Activated CD8-positive, alpha-beta memory T cell treated with anti-CD3 and anti-CD28 coated beads for 36 hours (primary cell): ENCODE measurements at regions not wholly inside any gene's neighbourhood (a gene's known extent, or its start where the extent isn't known, plus 50 kb on each side); places are given as distances from the start of the nearest gene placed in this dataset.
"Not testable (repeated sequence)": the region's sequence is repeated elsewhere in the genome, so short reads cannot be mapped to it uniquely, and the experiment has no call there.

Experiments
- CTCF ChIA-PET: fragments of 350-600 bp; sonication (Branson Sonifier 250); formaldehyde crosslinking; loops from one replicate; lab custom pipeline; 2021; ENCODE audit warnings: antibody characterized with exemption; lab: Charles Lee
- POLR2A ChIA-PET: fragments of 350-600 bp; sonication (Branson Sonifier 250); formaldehyde crosslinking; loops from one replicate; lab custom pipeline; 2021; ENCODE audit warnings: antibody characterized with exemption; lab: Charles Lee

DNA sequence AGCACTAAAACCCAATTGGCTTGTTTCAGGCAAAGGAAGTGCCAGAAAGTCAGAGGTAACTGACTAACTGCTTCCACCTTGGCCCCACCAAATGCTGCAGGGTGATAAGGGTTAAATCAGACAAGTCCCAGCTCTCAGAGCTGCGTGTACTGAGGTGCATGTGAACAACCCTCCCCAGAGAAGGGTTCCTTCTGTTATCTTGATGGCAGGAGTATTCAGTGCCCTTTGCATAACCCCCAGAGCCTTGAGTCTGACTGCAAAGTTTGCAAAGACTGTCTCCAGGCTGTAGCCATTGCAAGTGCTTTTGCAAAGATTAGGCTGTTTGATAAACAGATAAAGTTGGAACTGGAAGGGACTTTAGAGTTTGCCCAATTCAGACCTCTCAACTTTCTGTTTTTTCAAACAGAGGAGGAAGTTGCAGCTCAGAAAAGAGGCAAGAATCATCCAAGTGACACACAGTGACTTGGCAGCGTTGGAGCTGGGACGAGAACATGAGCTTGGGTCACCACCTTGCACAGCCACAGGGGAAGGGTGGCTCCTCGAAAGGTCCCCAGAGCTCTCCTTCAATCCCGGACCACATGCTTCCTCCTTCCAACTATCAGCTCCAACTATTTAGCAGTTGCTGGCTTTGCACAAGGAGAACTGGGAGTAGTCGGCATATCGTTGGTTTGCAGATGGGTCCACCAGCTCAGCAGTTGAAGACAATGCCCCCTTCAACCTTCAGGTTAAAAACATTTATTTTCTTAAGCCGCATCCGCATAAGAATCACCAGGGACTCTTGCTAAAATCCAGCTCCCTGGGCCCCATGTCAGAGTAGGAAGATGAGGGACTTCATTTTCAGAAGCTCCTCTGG lies 224.8 kb upstream of the HES1 start:
- ChIA-PET CTCF (no interaction called here), POLR2A (no interaction called here)

DNA sequence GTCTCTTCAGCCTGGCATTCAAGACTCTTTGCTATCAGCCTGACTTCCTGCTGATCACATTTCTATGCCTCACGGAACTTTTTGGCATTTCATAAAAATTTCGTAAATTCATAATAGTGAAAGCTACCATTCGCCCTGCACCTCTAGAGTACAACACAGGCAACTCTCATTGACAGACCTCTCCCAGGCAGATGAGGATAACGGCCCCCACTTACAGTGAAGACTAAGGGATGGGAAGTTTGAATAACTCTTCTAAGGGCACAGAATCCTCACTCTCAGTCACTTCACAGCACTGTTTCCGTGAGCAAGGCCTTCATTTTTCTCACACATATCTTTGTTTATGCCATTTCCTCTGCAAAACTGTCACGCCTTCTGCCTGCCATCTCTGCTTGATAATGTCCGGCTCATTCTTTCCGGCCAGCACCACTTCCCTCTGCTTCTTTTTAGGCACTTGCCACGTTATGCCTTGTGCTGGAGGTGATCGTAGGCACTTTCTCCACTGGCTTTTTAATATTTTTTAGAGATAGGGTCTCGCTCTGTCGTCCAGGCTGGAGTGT lies 224.1 kb upstream of the HES1 start:
- ChIA-PET CTCF (no interaction called here), POLR2A (no interaction called here)

DNA sequence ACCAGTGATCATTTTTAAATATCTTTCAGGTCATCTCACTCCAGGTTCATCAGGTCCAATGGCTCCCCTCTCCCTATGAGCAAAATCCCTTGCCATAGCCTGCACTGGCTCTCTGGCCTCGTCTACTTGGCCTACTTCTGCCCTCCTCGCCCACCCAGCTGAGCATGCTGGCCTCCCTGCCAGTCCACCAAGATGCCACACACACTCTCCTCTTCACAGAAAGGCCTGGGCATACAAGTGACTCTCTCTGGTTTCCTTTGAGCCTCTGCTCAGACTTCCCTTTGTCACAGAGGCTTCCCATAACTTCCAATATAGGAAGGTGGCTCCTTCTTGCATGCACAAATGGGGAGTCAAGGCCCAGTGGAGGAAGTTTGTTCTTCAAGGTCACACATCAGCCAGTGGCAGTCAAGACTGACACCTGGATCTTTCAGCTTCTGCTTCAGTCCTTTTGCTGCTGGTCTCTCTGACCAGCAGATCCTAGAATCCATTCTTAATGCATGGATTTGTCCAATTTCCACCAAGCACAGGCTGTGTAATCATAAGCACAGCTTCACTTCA lies 223.2 kb upstream of the HES1 start:
- CTCF ChIA-PET = no interaction called here
- POLR2A ChIA-PET = no interaction called here

DNA sequence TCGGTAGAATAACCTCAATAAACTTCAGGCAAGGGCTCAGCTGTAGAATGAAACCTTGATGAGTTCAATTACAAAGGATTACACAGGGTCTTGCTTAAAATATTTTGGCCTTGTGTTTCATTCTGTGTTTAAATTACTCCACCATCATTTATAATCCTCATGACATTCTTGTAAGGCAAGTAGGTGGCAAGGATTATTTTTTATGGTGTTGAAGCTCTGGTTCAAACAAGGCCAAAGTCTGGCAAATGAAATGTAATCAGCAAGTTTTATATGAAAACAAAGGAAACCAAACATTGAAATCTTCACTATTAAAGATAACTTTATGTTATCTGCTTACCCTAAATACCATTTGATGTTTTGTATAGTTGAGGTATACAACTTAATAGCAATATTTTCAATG lies 221.3 kb upstream of the HES1 start:
- CTCF ChIA-PET = no interaction called here
- POLR2A ChIA-PET = no interaction called here

DNA sequence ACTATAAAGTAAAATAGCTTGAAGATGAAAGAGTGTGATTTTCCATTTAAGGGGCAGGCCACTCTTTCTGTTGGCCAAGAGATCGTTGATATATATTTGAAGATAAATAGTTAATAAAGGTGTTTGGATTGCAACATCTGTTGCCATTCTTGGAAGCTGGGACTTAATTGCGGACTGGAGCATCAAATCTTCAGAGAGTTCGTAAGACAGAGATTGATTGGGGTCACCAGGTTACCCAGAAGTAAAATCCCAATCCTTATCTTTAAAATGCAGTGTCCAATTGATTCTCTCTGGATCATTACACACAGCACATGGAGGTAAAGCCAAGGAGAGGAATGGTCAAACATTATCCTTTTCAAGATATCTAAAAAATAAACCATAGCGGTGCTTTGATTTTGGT lies 220.8 kb upstream of the HES1 start:
- POLR2A ChIA-PET = no interaction called here
- CTCF ChIA-PET = no interaction called here

DNA sequence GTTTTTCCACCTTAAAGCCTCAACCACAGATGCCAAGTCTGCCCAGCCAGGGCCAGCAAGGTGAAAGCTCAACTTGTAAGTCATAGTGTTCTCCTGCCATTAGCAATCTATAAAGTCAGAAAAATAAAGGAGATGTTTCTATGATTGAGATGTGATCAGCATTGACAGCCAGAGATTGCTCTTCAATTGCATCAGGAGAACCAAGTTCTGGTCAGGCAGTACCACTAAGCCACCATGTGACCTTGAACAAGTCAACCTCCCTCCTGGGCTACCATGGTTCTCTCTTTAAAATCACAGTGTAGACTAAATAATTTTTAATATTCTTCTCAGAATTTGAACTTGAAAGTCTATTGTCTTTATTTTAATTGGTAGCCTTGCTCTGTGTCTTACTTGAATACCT lies 220.3 kb upstream of the HES1 start:
- ChIA-PET CTCF (no interaction called here), POLR2A (no interaction called here)

DNA sequence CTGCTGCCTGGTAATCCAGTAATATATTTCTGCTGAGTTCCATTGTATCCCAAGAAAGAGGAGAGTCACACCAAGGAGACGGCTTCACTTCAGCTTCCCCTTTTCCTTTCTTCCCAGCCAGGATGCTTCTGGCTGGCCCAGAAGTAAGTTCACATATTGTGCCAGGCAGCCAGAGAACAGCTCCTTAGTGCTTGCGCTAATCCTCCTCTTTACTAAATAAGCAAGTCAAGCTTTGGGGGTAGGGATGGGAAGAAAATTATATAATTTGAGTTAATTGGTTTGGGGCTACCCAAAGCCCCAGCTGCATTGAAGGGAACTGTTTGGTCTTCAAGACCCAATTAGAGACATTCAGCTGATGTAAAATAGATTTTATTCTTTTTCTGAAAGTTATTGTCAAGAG lies 218.8 kb upstream of the HES1 start:
- ChIA-PET POLR2A (no interaction called here), CTCF (no interaction called here)

DNA sequence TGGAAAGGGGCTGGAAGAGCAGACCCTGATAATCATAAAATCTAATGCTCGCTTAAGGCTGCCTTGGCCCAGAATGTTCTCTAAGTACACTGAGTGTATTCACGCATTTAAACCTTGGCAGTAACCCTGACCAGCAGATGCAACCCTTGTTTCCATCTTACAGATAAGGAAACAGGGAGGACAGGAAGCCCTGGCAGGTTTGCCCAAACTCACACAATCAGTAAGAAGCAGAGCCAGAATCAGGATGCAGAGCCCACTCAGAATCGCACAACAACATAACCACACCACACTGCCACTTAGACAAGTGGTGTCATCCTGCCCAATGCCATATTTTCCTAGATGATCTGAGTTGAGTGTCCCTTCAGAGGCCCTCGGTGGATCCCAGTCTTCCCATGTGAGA lies 214.5 kb upstream of the HES1 start:
- ChIA-PET POLR2A (no interaction called here), CTCF (no interaction called here)

DNA sequence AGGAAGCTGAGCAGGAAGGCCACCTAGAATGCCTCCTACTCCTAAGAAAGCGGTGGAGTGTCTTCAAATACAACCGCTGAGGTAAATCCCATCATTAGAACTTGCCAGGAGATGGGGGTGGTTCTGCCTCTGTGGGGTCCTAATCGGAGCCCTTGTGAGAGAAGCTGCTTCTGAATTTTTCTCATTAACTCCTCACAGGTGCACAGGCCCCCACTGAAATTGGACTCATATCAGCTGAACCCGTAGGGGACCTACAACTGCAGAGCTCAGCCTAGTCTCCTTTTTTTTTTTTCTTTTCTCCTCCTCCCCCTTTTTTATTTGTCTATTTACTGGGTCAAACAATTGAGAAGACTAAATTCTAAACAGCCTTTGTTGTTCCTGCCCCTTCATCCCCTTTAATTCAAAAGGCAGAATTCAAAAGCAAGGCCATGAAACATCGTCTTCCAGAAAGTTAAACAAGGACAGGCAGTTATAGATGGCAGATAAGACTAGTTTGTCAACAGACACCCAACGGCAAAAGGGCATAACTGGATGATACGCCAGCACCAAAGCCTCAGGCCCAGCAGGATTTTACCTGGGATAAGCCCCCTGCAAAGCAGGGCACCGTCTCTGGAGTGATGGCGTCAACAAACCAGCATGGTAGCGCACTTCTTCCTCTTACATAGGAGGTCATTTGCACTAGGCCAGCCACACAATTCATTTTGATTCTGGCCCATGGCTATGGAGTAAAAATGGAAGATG lies 213.7 kb upstream of the HES1 start:
- ChIA-PET CTCF (no interaction called here), POLR2A (no interaction called here)

DNA sequence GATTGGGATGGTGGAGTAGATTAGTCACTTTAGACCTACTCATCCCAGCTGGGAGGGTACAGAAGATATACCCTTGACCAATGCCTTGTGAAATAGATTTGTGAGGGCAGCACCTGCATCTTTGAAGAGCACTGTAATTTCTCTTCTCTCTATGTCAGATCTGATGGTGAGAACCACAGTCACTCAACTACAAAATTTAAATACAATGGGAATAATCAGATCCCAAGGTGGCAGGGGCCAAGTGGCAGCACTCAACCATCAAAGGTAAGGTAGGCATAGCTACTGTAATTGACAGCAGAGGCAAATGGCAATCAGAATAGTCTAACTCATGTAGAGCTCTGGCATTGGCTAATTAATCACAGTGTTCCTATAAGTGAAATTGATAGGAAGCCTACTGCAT lies 212.0 kb upstream of the HES1 start:
- POLR2A ChIA-PET, CTCF ChIA-PET: not testable (repeated sequence)

DNA sequence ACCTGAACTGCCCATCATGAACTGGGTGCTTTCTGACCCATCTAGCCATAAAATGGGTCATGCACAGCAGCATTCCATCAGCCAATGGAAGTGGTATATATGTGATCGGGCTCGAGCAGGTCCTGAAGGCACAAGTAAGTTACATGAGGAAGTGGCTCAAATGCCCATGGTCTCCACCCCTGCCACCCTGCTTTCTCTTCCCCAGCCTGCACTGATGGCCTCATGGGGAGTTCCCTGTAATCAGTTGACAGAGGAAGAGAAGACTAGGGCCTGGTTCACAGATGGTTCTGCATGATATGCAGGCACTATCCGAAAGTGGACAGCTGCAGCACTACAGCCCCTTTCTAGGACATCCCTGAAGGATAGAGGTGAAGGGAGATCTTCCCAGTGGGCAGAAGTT lies 209.9 kb upstream of the HES1 start:
- CTCF ChIA-PET, POLR2A ChIA-PET: not testable (repeated sequence)

DNA sequence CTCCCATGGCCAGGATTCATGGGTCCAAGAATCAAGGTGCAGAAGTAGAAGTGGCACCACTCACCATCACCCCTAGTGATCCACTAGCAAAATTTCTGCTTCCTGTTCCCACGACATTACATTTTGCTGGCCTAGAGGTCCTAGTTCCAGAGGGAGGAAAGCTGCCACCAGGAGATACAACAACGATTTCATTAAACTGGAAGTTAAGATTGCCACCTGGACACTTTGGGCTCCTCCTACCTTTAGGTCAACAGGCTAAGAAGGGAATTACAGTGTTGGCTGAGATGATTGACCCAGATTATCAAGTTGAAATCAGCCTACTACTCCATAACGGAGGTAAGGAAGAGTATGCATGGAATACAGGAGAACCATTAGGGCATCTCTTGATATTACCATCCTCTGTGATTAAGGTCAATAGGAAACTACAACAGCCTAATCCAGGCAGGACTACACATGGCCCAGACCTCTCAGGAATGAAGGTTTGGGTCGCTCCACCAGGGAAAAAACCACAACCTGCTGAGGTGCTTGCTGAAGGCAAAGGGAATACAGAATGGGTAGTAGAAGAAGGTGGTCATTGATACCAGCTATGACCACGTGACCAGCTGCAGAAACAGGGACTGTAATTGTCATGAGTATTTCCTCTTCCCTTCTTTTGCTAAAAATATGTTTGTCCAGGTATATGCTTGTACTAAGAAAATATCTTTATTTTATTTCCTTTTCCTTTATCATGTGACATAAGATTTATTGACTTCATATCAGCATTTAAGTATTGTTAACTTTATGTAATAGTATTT lies 208.3 kb upstream of the HES1 start:
- CTCF ChIA-PET, POLR2A ChIA-PET: not testable (repeated sequence)

DNA sequence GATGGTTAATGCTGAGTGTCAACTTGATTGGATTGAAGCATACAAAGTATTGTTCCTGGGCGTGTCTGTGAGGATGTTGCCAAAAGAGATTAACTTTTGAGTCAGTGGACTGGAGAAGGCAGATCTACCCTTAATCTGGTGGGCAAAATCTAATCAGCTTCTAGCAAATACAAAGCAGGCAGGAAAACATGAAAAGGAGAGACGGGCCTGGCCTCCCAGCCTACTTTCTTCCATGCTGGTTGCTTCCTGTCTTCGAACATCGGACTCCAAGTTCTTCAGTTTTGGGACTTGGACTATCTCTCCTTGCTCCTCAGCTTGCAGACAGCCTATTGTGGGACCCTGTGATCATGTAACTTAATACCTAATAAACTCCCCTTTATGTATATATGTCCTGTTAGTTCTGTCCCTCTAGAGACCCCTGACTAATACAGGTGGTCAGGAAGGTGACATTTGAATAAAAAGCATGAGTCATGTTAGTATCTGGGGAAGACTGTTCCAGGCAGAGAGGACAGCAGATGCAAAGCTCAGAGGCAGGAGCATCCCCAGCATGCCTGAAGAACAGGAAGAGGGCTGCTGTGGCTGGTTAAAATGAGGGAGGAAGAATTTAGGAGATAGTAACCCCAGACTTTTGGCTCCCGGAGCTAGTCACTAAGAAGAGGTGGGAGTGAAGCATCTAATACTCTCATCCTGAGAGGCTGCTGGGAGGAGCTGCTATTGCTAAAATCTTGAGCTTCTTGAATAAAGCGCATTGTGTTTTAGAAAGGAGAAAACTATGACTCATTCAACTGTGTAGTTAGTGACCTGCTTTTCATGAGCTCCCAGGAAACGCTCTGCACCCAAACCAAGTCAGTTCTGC lies 207.4 kb upstream of the HES1 start:
- CTCF ChIA-PET = no interaction called here
- POLR2A ChIA-PET = no interaction called here

DNA sequence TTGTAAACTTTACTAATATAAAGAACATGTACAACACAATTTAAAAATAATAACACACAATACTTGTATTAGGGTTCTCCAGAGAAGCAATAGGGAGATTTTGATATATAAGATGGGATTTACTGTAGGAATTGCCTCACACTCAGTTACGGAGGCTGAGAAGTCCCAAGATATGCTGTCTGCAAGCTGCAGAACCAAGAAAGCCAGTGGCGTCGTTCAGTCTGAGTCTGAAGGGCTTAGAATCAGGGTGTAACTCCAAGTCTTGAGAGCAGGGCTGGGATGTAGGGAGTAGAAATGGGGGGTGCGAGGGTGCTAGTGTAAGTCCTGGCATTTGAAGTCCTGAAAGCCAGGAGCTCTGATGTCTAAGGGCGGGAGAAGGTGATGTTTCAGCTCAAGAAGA lies 206.6 kb upstream of the HES1 start:
- POLR2A ChIA-PET = no interaction called here
- CTCF ChIA-PET = no interaction called here

DNA sequence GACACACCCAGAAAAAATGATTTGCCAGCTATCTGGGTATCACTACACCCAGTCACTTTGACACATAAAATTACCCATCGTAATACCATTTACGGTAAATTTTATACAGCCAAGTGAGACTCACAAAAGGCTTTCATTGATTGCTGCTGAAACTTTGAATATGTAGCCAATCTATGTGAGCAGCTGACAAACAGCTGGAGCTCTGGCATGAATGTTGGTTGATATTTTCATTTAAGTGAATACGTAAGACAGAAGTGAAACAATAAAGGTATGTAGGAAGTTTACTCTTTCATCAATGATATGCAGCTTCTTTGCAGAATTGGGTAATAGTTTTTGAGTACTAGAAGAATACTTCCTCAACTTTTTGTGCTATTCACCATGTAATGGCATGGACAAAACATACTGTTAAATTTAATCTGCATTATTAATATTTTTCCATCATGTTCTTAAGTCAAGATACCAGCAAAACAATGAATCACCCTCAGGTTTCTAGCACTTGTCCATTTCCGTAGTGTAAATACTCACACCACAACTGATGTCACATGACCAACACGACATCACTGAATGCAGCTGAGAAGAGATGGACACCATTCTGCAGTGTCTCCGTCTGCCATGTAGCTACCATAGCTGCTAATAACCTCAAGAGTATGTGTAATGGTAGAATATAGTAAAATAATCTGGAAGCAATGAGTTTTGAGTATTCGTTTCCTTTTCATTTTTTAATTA lies 205.9 kb upstream of the HES1 start:
- POLR2A ChIA-PET = no interaction called here

DNA sequence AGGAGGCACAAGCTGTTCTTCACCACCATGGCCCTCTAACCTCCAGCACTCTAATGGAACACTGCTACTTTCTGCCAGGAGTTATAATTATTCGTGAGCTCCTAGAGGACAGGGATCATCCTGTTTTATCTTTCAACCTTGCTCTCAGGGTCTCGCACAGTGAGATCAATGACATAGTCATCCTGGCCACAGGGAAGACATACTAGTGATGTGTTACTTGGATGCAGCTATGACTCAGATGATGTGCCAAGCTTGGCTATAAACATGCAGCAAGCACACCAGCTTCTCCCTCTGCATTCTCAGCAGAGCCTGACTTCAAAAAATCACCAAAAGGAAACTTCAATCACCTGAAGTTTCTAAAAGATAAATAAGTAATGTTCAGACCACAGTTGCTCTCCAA lies 203.8 kb upstream of the HES1 start:
- CTCF ChIA-PET = no interaction called here
- POLR2A ChIA-PET = no interaction called here

More for the DNA sequence above, 205.9 kb upstream of the HES1 start:
- CTCF ChIA-PET = no interaction called here

DNA sequence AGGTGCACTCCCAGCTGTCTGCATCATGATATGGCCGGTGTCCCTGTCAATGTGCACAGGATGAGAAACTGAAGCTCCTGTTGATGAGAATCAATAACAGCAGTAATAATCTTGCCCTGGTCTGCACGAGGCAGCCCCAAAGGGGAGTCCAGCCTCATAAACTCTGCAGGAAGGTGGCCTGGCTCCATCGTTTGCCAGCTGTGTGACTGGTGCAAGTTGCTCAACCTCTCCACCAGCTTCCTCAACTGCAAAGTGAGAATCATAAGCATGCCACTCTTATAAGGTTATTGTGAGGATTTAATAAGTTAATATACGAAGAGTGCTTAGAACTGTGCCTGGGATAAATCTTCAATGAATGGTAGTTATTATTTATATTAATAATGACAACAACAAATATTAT lies 203.4 kb upstream of the HES1 start:
- ChIA-PET POLR2A (no interaction called here), CTCF (no interaction called here)

DNA sequence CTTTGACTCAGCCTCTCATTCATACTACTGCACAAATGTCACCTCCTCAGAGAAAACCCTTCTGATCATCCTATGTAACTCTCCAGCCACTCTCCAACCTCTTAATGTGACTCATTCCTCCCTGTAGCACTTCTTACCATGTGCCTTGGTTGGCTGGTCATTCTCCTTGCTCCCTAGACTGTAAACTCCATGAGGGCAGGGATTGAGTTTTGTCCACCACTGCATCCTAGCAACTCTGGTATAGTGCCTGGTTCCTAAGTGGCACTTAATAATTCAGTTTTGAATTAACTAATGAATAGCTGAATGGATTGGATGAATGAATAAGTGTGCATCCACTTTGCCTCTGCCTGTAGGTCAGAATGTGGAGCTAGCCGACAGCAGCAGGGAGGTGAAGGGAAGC lies 202.5 kb upstream of the HES1 start:
- ChIA-PET CTCF (no interaction called here), POLR2A (no interaction called here)
